Endothelial cell of umbilical vein (primary cell): ENCODE measurements at regions not wholly inside any gene's neighbourhood (a gene's known extent, or its start where the extent isn't known, plus 50 kb on each side); places are given as distances from the start of the nearest gene placed in this dataset.

Source experiments
- BruUV-seq: library from RNA; stranded (reverse); fragments of 400-500 nt; replicated peaks from 2 replicates; lab custom pipeline; 2021; lab: Mats Ljungman, UMichigan
- CTCF ChIA-PET: fragments of 300-600, 350-600 bp; sonication (Branson Sonifier 250); formaldehyde crosslinking; loops from one replicate; lab custom pipeline; 2021; ENCODE audit warnings: antibody characterized with exemption, inconsistent platforms; lab: Charles Lee
- POLR2A ChIA-PET: fragments of 300-600, 350-600 bp; sonication (Branson Sonifier 250); formaldehyde crosslinking; loops from one replicate; lab custom pipeline; 2021; ENCODE audit warnings: antibody characterized with exemption, inconsistent platforms; lab: Charles Lee
- DNase-seq: peaks from one replicate; pipeline ENCODE4 v3.0.0-alpha.2; 2011; ENCODE audit warnings: low read depth, low spot score
- FAIRE-seq: peaks from 2 replicates; lab custom pipeline; 2011; peaks lifted over from hg19 to GRCh38; lab: Jason Lieb, UNC
- H2AFZ ChIP-seq: 2 replicates; pipeline ENCODE4 v1.6.0; 2012; ENCODE audit warnings: low read depth, low read length, control low read depth, inconsistent platforms
- H3K27ac ChIP-seq: 2 replicates; pipeline ENCODE4 v1.5.1; 2011; ENCODE audit warnings: low read depth, mild to moderate bottlenecking, control low read depth, low read length, moderate library complexity; ENCODE audit not compliant: insufficient read depth
- H3K27me3 ChIP-seq, 2 experiments: 2 replicates each; pipeline versions ENCODE4 v1.6.0 to v1.6.1; 2011; ENCODE audit warnings: low read length in 2 of 2, mixed read lengths in 1 of 2; ENCODE audit not compliant: control insufficient read depth in 2 of 2, insufficient read depth in 2 of 2
- H3K36me3 ChIP-seq, 2 experiments: 2 replicates in 1 of 2; 3 replicates in 1 of 2; pipeline ENCODE4 v1.5.1; 2011; ENCODE audit warnings: low read length in 2 of 2, mild to moderate bottlenecking in 1 of 2, moderate library complexity in 1 of 2; ENCODE audit not compliant: control insufficient read depth in 2 of 2, insufficient read depth in 2 of 2; ENCODE audit errors: extremely low read depth in 1 of 2
- H3K4me1 ChIP-seq: 3 replicates; pipeline ENCODE4 v1.5.1; 2011; ENCODE audit warnings: mild to moderate bottlenecking, low read length; ENCODE audit not compliant: control insufficient read depth, insufficient read depth; ENCODE audit errors: extremely low read depth
- H3K4me2 ChIP-seq: 2 replicates; pipeline ENCODE4 v1.6.1; 2011; ENCODE audit warnings: low read length, control low read depth, mixed read lengths; ENCODE audit not compliant: insufficient read depth
- H3K4me3 ChIP-seq, 3 experiments: fragments of 200-600 bp in 1 of 3; sonication (generic), shearing (Covaris generic) in 1 of 3; replicated peaks in 1 of 3; 2 replicates each; pipeline ENCODE4 v1.5.1; 2011 to 2016; ENCODE audit warnings: control low read depth in 3 of 3, low read length in 3 of 3, mild to moderate bottlenecking in 2 of 3, inconsistent platforms in 1 of 3, low read depth in 1 of 3, moderate library complexity in 1 of 3; ENCODE audit not compliant: insufficient read depth in 1 of 3
- H3K79me2 ChIP-seq: 2 replicates; pipeline ENCODE4 v1.6.0; 2012; ENCODE audit warnings: low read length, inconsistent platforms; ENCODE audit not compliant: control insufficient read depth, insufficient read depth
- H3K9ac ChIP-seq: replicated peaks from 2 replicates; pipeline ENCODE3; 2011; ENCODE audit warnings: low read length, control low read depth; ENCODE audit not compliant: insufficient read depth; ENCODE audit errors: extremely low read depth
- H3K9me1 ChIP-seq: replicated peaks from 3 replicates; pipeline ENCODE4 v1.6.0; 2011; ENCODE audit warnings: mild to moderate bottlenecking, low read length; ENCODE audit not compliant: control insufficient read depth, insufficient read depth; ENCODE audit errors: extremely low read depth
- H3K9me3 ChIP-seq: replicated peaks from 2 replicates; pipeline ENCODE4 v1.5.1; 2012; ENCODE audit warnings: low read length, inconsistent platforms; ENCODE audit not compliant: control insufficient read depth, insufficient read depth
- H4K20me1 ChIP-seq: replicated peaks from 2 replicates; pipeline ENCODE3; 2011; ENCODE audit warnings: mild to moderate bottlenecking, low read length; ENCODE audit not compliant: control insufficient read depth, insufficient read depth; ENCODE audit errors: extremely low read depth
- EZH2 ChIP-seq: IDR thresholded peaks from 2 replicates; pipeline ENCODE4 v1.6.1; 2012; ENCODE audit warnings: borderline replicate concordance, low read depth, mild to moderate bottlenecking, moderate library complexity, low read length, inconsistent platforms; ENCODE audit not compliant: severe bottlenecking
- FOS ChIP-seq: IDR thresholded peaks from 2 replicates; pipeline ENCODE4 v1.6.1; 2011; ENCODE audit warnings: mild to moderate bottlenecking, low read length, moderate library complexity, borderline replicate concordance; ENCODE audit not compliant: insufficient read depth
- GATA2 ChIP-seq: IDR thresholded peaks from 2 replicates; pipeline ENCODE4 v1.7.0; 2011; ENCODE audit warnings: low read depth, mild to moderate bottlenecking, moderate library complexity, mixed read lengths, low read length; ENCODE audit not compliant: insufficient read length, insufficient read depth
- JUN ChIP-seq: IDR thresholded peaks from 2 replicates; pipeline ENCODE4 v1.6.1; 2011; ENCODE audit warnings: borderline replicate concordance, low read depth; ENCODE audit not compliant: insufficient read length, insufficient read depth
- MAX ChIP-seq: IDR thresholded peaks from 2 replicates; pipeline ENCODE4 v1.6.1; 2011; ENCODE audit not compliant: insufficient read depth, insufficient read length
- MYC ChIP-seq: IDR thresholded peaks from one replicate; pipeline ENCODE4 v1.6.1; 2011; ENCODE audit warnings: mild to moderate bottlenecking, low read depth, low read length
- POLR2A ChIP-seq: IDR thresholded peaks from 2 replicates; pipeline ENCODE4 v1.6.1; 2012; ENCODE audit warnings: low read depth, mild to moderate bottlenecking, control low read depth, low read length
- POLR2AphosphoS5 ChIP-seq: IDR thresholded peaks from 2 replicates; pipeline ENCODE4 v1.6.1; 2012; ENCODE audit warnings: low read depth, mild to moderate bottlenecking, control low read depth, low read length, moderate library complexity; ENCODE audit not compliant: insufficient read depth
- dilution Hi-C: fragments of 300-500 bp; cut with MboI; formaldehyde crosslinking; loops from one replicate; pipeline ENCODE4 v1.15.0; 2019; ENCODE audit warnings: low sequenced_read_pairs; ENCODE audit not compliant: extremely low pct_ligation_motif_present
- intact Hi-C: fragments of 100-400 bp; cut with micrococcal nuclease; formaldehyde crosslinking; loops from one replicate; pipeline ENCODE4 v1.10.0; 2022
- TF ChIP-seq, protein P1 (sequence below), 2 donors: IDR thresholded peaks; 1 replicate in 1 of 2; 2 replicates in 1 of 2; pipeline ENCODE4 v1.5.1; 2011; ENCODE audit warnings: low read length in 2 of 2, mild to moderate bottlenecking in 2 of 2, moderate library complexity in 2 of 2, control low read depth in 1 of 2, inconsistent platforms in 1 of 2, low read depth in 1 of 2; ENCODE audit not compliant: insufficient read depth in 1 of 2; ENCODE audit errors: extremely low read depth in 1 of 2

DNA sequence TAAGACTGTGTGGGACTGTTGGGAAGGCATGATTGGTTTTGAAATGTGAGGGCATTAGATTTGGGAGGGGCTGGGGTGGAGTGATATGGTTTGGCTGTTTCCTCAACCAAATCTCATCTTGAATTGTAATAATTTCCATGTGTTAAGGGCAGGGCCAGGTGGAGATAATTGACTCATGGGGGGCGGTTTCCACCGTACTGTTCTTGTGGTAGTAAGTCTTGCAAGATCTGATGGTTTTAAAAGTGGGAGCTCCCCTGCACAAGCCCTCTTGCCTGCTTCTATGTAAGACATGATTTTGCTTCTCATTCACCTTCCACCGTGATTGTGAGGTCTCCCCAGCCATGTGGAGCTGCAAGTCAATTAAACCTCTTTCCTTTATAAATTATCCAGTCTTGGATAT is 76.6 kb upstream of the PPFIA2 start:
- CTCF ChIA-PET, result no interaction called here
- Histone ChIP-seq H3K36me3 (no peaks in the 10 kb centered on the region), H3K79me2 (no peaks in the 10 kb centered on the region), H3K27me3 (no peaks in the 10 kb centered on the region), H3K27ac (no peak overlapping the region), H3K4me1 (no peaks in the 10 kb centered on the region), H3K9ac (no peak overlapping the region), H4K20me1 (no peaks in the 10 kb centered on the region), H3K4me3 (no peak overlapping the region), H3K9me3 (no peaks in the 10 kb centered on the region), H3K9me1 (no peaks in the 10 kb centered on the region), H2AFZ (no peak overlapping the region), H3K4me2 (no peak overlapping the region)
- dilution Hi-C loops (no loop called here), intact Hi-C loops (no loop called here)
- no TSS peak for BruUV-seq
- TF ChIP-seq FOS, result no peak
- TF ChIP-seq, protein P1, sequence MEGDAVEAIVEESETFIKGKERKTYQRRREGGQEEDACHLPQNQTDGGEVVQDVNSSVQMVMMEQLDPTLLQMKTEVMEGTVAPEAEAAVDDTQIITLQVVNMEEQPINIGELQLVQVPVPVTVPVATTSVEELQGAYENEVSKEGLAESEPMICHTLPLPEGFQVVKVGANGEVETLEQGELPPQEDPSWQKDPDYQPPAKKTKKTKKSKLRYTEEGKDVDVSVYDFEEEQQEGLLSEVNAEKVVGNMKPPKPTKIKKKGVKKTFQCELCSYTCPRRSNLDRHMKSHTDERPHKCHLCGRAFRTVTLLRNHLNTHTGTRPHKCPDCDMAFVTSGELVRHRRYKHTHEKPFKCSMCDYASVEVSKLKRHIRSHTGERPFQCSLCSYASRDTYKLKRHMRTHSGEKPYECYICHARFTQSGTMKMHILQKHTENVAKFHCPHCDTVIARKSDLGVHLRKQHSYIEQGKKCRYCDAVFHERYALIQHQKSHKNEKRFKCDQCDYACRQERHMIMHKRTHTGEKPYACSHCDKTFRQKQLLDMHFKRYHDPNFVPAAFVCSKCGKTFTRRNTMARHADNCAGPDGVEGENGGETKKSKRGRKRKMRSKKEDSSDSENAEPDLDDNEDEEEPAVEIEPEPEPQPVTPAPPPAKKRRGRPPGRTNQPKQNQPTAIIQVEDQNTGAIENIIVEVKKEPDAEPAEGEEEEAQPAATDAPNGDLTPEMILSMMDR (IDR thresholded peaks at IDR 0.05; ENCODE audit: extremely low read depth in 1 of 2, insufficient read depth in 1 of 2, low read depth in 1 of 2, low read length in 2 of 2), result no peak
- no peak for TF ChIP-seq POLR2AphosphoS5
- TF ChIP-seq MYC, result no peak
- no peak for TF ChIP-seq MAX
- no peak for TF ChIP-seq EZH2
- TF ChIP-seq POLR2A, result no peak
- no peak for TF ChIP-seq JUN
- TF ChIP-seq GATA2, result no peak
- POLR2A ChIA-PET, result no interaction called here
- no peak for DNase-seq
- no peak for FAIRE-seq
